NCI-H1417 treated with DMSO at 0.1 percent for 48 hours (cell line): ENCODE measurements at regions not wholly inside any gene's neighbourhood (a gene's known extent, or its start where the extent isn't known, plus 50 kb on each side); places are given as distances from the start of the nearest gene placed in this dataset.

Experiments used
- DNase-seq: peaks from one replicate; lab custom pipeline; 2025; lab: John Stamatoyannopoulos, UW

- peak; percentile 46 for DNase-seq
Measured at GRCh38 chr2:117523267-117523666, 291.2 kb upstream of the DDX18 start.

- no peak for DNase-seq
Measured at GRCh38 chr2:117523711-117524238, 290.7 kb upstream of the DDX18 start.

GRCh38 chr2:117536139-117536538 lies 278.4 kb upstream of the DDX18 start:
- DNase-seq: no peak

GRCh38 chr2:117537032-117537431 lies 277.5 kb upstream of the DDX18 start:
- DNase-seq: no peak

- no peak for DNase-seq
Measured at GRCh38 chr2:117551858-117552257, 262.6 kb upstream of the DDX18 start.

DNA sequence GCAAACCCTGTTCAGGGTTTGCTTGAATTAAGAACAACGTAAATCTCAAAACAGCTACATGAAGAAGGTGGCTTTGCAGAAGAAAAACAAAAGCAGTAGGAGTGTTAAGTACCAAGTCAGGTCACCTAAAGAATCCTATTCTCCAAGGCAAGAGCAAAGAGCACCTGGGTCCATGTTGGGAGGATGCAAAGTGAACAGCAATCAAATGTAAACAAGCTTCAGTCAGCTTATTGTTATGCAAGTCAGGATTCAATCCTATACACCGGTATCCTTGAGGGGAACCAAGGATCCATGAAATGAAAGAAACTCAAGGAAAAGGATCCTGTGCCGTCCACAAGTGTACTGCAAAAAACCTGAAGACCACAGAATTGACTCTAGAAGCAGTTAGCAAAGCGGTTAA lies 261.0 kb upstream of the DDX18 start:
- DNase-seq: no peak

- DNase-seq: no peak
Measured at GRCh38 chr2:117555965-117556364, 258.5 kb upstream of the DDX18 start.

GRCh38 chr2:117557626-117558025 lies 256.9 kb upstream of the DDX18 start:
- no peak for DNase-seq

DNA sequence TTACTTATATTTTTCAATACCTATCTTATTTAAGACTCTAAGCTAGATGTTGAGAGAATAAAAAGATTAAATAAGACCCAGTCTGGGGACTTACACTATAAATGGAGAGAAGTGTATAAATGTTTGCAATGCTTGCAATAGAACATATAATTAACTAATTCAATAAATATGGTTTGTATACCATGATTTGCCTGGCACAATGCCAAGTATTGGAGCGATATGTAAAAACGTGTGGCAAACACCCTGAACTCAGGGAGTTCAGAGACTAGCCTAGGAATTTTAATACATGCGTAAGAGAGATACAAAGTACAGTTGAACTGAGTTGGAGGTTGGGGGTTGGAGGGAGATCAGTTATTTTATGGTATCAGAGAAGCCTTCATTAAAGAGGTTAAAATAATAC lies 251.8 kb upstream of the DDX18 start:
- DNase-seq: peak; percentile 9

GRCh38 chr2:117571590-117572349 lies 242.7 kb upstream of the DDX18 start:
- DNase-seq: no peak

DNA sequence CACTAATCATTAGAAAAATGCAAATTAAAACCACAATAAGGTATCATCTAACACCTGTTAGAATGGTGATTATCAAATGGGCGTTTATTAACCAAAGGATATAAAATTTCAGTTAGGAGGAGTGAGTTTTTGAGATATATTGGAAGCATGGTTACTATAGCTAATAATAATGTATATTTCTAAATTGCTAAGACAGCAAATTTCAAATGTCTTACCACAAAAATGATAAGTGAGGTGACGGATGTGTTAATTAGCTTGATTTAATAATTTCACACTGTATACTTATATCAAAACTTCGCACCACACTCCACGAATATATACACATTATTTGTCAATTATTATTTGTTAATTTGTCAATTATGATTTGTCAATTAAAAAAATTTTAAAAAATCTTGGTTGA lies 227.2 kb upstream of the DDX18 start:
- DNase-seq: no peak

DNA sequence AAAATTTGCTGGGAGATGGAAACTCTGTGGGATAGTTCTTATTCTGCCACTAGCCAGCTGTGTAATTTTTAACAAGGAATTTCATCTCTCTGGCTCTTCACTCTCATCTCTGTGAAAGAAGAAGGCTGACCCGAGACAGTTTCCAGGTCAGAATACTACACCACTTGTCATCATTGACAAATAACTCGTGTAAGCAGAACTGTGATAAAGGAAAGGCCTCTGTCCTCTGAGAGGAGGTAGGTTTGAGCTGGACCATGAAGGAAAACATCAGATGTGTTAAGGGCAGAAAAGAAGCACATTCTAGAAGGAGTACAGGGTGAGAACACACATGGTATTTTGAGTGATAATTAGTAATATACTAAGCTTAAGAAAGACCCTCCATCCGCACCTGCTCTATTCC lies 211.4 kb upstream of the DDX18 start:
- DNase-seq: no peak

- no peak for DNase-seq
Measured at GRCh38 chr2:117603567-117603966, 210.9 kb upstream of the DDX18 start.

DNA sequence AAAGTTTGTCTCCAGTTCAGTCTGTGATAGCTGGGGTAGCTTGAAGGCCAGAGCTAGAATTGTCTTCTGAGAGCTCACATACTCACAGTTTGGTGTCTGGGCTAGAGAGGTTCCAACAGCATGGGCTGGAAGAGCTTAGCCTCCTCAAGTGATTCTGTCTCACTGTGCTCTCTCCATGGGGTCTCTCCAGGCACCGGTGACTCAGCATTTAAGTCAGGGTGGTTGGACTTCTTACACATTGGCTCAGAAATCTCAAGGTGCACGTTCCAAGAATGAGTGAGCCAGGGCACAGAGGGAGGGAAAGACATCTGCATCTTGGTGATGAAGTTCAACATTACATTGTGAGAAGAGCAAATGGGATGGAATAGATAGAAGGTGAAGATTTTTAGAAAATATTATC lies 207.3 kb upstream of the DDX18 start:
- DNase-seq: no peak

DNA sequence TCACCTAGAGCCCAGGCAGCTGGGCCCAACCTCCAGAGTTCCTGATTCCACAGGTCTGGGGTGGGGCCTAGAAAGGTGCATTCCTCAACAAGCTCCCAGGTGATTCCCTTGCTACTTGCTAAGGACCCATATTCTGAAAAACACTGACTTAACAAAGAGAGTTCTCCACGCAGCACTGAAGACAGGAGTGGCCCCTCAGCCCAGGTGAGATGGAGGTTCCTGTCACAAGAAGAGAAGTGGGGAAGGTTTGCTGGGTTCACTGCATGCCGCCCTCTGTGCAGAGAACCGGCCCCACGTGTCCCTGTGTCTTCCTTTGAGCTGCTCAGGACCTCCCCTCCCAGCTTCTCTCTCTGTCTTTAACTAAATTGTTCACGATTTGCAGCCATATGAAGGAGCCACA lies 201.4 kb upstream of the DDX18 start:
- DNase-seq: no peak

DNA sequence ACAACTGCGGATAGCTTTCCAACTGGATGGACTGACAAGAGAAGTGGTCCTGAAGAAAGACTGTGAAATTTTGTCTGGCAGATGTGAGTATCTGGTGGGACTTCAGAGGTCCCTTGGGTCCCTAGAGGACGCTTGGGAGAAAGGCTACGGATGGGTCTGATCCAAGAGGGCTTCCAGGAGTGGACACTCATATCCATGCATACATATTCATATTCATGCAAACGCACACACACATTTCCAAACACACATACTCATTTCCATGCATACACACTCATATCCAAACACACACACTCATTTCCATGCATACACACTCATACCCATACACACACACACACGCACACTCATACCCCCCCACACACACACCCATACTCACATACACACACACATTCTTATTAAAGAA lies 200.2 kb upstream of the DDX18 start:
- DNase-seq: no peak

- no peak for DNase-seq
Measured at GRCh38 chr2:117614823-117615534, 199.5 kb upstream of the DDX18 start.

DNA sequence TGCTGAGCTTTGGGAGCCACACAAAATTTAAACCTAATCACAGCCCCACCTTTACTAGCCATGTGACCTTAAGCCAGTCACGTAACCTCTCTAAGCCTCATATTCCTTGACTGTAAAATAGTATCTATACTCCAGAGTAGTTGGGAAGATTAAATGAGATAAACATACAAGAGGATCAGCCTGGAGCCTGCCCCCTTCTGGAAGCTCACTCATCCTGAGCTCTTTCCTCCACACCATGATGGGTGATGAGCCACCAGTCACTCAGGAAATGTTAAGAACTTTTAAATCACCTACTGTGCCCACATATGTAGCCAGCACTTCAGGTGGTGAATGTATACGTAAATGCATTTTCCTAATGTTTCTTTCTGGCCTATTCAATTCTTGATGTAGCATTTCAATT lies 195.9 kb upstream of the DDX18 start:
- no peak for DNase-seq

GRCh38 chr2:117621326-117621725 lies 193.2 kb upstream of the DDX18 start:
- DNase-seq: no peak

DNA sequence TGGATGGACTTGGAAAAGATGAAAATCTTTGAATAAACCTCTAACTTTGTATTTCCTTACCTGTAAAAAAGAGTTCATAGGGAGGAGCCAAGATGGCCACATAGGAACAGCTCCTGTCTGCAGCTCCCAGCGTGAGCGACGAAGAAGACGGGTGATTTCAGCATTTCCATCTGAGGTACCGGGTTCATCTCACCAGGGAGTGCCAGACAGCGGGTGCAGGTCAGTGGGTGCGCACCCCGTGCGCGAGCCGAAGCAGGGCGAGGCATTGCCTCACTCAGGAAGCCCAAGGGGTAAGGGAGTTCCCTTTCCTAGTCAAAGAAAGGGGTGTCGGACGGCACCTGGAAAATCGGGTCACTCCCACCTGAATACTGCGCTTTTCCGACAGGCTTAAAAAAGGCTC lies 191.3 kb upstream of the DDX18 start:
- DNase-seq: peak; percentile 6

GRCh38 chr2:117631152-117631945 lies 183.1 kb upstream of the DDX18 start:
- DNase-seq: no peak

DNA sequence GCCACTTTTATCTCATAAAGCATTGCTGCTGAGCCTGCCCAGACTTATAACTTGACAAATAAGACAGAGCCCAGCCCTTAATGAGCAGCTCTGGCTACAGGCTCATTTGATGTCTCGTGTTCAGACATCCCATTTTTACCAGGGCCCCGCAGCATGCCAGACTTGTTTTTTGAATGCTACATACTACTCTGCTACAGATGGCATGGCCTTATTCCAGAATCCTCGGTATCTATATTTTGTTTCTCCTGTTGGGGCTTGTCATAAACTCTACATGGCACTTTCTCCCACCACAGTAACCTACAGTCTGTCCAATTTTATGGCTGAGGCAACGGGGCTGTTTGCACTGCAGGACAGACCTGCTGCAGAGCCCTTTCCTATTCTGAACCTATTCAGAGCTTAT lies 179.0 kb upstream of the DDX18 start:
- no peak for DNase-seq

DNA sequence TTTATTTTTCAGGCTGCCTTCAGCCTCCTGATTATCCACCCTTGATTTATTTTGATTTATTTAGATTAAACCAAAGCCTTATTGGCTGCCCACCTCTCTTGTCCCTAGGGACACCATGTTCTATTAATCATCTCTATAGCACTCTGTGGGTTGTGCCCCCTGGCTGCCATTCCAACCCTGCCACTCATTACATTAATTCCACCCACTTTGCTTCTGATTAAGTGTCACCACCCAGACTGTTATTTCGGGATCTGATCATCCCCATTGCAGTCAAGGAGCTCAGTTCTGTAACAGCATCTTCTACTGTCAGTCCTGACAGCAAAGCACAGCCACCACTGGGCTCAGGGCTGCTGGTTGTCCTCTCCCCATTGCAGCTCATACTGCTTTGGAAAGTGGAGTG lies 175.1 kb upstream of the DDX18 start:
- DNase-seq: no peak
